ENCODE measurements at regions not wholly inside any gene's neighbourhood (a gene's known extent, or its start where the extent isn't known, plus 50 kb on each side); places are given as distances from the start of the nearest gene placed in this dataset.

GRCh38 chr6:165959627-165960026, 208.0 kb downstream of the TBXT start:
- TF ChIP-seq CTCF (IDR thresholded peaks at IDR 0.05; ENCODE audit: insufficient read depth, low read length) (no peak), REST (IDR thresholded peaks at IDR 0.05; ENCODE audit: insufficient replicate concordance, low read depth) (no peak), SPI1 (IDR thresholded peaks at IDR 0.05; ENCODE audit: borderline replicate concordance, low read depth) (no peak), GABPA (IDR thresholded peaks at IDR 0.05; ENCODE audit: low read depth) (no peak), POLR2AphosphoS5 (IDR thresholded peaks at IDR 0.05; ENCODE audit: low read depth) (no peak)
- no peak for DNase-seq (ENCODE audit: low read depth in 1 of 2, low spot score in 1 of 2)
- no peak overlapping the region for H3K27ac ChIP-seq (replicated peaks)
- no peak overlapping the region for H3K4me3 ChIP-seq (replicated peaks; ENCODE audit: insufficient read depth, low read length)
- no peaks in the 10 kb centered on the region for H3K27me3 ChIP-seq (ENCODE audit: insufficient read depth, poor library complexity, severe bottlenecking)

GRCh38 chr6:165956874-165957273, 210.8 kb downstream of the TBXT start:
- H3K27me3 ChIP-seq (ENCODE audit: insufficient read depth, poor library complexity, severe bottlenecking) = no peaks in the 10 kb centered on the region
- TF ChIP-seq REST (IDR thresholded peaks at IDR 0.05; ENCODE audit: insufficient replicate concordance, low read depth) (no peak), CTCF (IDR thresholded peaks at IDR 0.05; ENCODE audit: insufficient read depth, low read length) (no peak), POLR2AphosphoS5 (IDR thresholded peaks at IDR 0.05; ENCODE audit: low read depth) (no peak), SPI1 (IDR thresholded peaks at IDR 0.05; ENCODE audit: borderline replicate concordance, low read depth) (no peak), GABPA (IDR thresholded peaks at IDR 0.05; ENCODE audit: low read depth) (no peak)

DNA sequence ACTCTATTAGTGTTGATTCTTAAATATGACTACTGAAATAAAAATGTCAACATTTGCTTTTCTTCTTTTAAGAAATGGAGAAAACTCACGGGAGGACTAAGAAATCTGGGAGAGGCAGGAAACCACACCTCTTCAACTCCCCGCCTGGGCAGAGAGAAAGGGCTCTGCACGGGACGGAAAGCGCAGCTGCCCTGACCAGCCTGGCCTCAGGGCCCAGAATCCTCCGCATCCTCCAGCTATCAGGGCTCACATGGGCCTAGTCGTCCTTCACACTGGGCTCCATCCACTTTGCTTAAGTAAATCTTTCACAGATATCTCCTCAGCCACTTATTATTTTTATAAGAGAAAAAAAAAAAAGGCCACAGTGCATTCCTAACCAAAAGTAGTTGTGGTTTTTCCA, 215.1 kb downstream of the TBXT start:
- no peak for DNase-seq (ENCODE audit: low read depth in 1 of 2, low spot score in 1 of 2)
- no peaks in the 10 kb centered on the region for H3K27me3 ChIP-seq (ENCODE audit: insufficient read depth, poor library complexity, severe bottlenecking)
- no peak overlapping the region for H3K4me3 ChIP-seq (replicated peaks; ENCODE audit: insufficient read depth, low read length)
- TF ChIP-seq POLR2AphosphoS5 (IDR thresholded peaks at IDR 0.05; ENCODE audit: low read depth) = no peak
- TF ChIP-seq REST (IDR thresholded peaks at IDR 0.05; ENCODE audit: insufficient replicate concordance, low read depth) = no peak
- H3K27ac ChIP-seq (replicated peaks) = no peak overlapping the region

More at GRCh38 chr6:165956874-165957273, 210.8 kb downstream of the TBXT start:
- no peak overlapping the region for H3K27ac ChIP-seq (replicated peaks)
- DNase-seq (ENCODE audit: low read depth in 1 of 2, low spot score in 1 of 2) = no peak
- no peak overlapping the region for H3K4me3 ChIP-seq (replicated peaks; ENCODE audit: insufficient read depth, low read length)

GRCh38 chr6:165950316-165950715, 217.3 kb downstream of the TBXT start:
- DNase-seq (ENCODE audit: low read depth in 1 of 2, low spot score in 1 of 2) = no peak
- TF ChIP-seq REST (IDR thresholded peaks at IDR 0.05; ENCODE audit: insufficient replicate concordance, low read depth) = no peak
- TF ChIP-seq SPI1 (IDR thresholded peaks at IDR 0.05; ENCODE audit: borderline replicate concordance, low read depth) = no peak
- no peak for TF ChIP-seq CTCF (IDR thresholded peaks at IDR 0.05; ENCODE audit: insufficient read depth, low read length)
- TF ChIP-seq POLR2AphosphoS5 (IDR thresholded peaks at IDR 0.05; ENCODE audit: low read depth) = no peak
- no peak for TF ChIP-seq GABPA (IDR thresholded peaks at IDR 0.05; ENCODE audit: low read depth)
- H3K27ac ChIP-seq (replicated peaks) = no peak overlapping the region
- H3K27me3 ChIP-seq (ENCODE audit: insufficient read depth, poor library complexity, severe bottlenecking) = peaks cover 3% of the 10 kb centered on the region
- no peak overlapping the region for H3K4me3 ChIP-seq (replicated peaks; ENCODE audit: insufficient read depth, low read length)

Data from HL-60 (cell line).